DND-41 (cell line): ENCODE measurements at regions not wholly inside any gene's neighbourhood (a gene's known extent, or its start where the extent isn't known, plus 50 kb on each side); places are given as distances from the start of the nearest gene placed in this dataset.

Experiments used
- ATAC-seq: fragments of 200-7000 bp; cut with Tn5 transposase; 3 replicates; pipeline ENCODE4 v1.9.1; 2021; ENCODE audit warnings: low read depth; ENCODE audit not compliant: insufficient read depth
- DNase-seq: peaks from one replicate; pipeline ENCODE4 v3.0.0-alpha.2; 2020
- H2AFZ ChIP-seq: 2 replicates; pipeline ENCODE4 v1.6.0; 2012; ENCODE audit warnings: low read depth, low read length
- H3K27ac ChIP-seq: 2 replicates; pipeline ENCODE4 v1.5.1; 2012; ENCODE audit warnings: low read length, inconsistent platforms
- H3K27me3 ChIP-seq: fragments of 200-600 bp; sonication (generic); 2 replicates; pipeline ENCODE4 v1.6.0; 2012; ENCODE audit warnings: low read length, mild to moderate bottlenecking, inconsistent platforms; ENCODE audit not compliant: insufficient read depth, poor library complexity
- H3K36me3 ChIP-seq: 2 replicates; pipeline ENCODE4 v1.5.1; 2012; ENCODE audit warnings: low read length, inconsistent platforms; ENCODE audit not compliant: insufficient read depth
- H3K4me1 ChIP-seq: 2 replicates; pipeline ENCODE4 v1.5.1; 2012; ENCODE audit warnings: mild to moderate bottlenecking, low read length; ENCODE audit not compliant: insufficient read depth
- H3K4me2 ChIP-seq: 2 replicates; pipeline ENCODE4 v1.6.0; 2012; ENCODE audit warnings: mild to moderate bottlenecking, moderate library complexity, low read length, inconsistent platforms; ENCODE audit not compliant: insufficient read depth
- H3K4me3 ChIP-seq, 2 experiments: fragments of 200-600 bp in 1 of 2; shearing (Covaris generic) in 1 of 2; 2 replicates each; pipeline ENCODE4 v1.5.1; 2012 to 2016; ENCODE audit warnings: inconsistent platforms in 2 of 2, low read length in 2 of 2, mild to moderate bottlenecking in 2 of 2, low read depth in 1 of 2, moderate library complexity in 1 of 2
- H3K79me2 ChIP-seq: 2 replicates; pipeline ENCODE4 v1.6.0; 2012; ENCODE audit warnings: low read length, inconsistent platforms; ENCODE audit not compliant: insufficient read depth
- H3K9ac ChIP-seq: 2 replicates; pipeline ENCODE4 v1.6.0; 2012; ENCODE audit warnings: low read depth, mild to moderate bottlenecking, inconsistent platforms, low read length, moderate library complexity
- H3K9me3 ChIP-seq: 2 replicates; pipeline ENCODE4 v1.5.1; 2012; ENCODE audit warnings: low read length, moderate library complexity, mild to moderate bottlenecking, inconsistent platforms; ENCODE audit not compliant: insufficient read depth, severe bottlenecking
- H4K20me1 ChIP-seq: 2 replicates; pipeline ENCODE4 v1.6.0; 2012; ENCODE audit warnings: low read length; ENCODE audit not compliant: insufficient read depth
- CTCF ChIP-seq: IDR thresholded peaks from 2 replicates; pipeline ENCODE4 v1.5.1; 2012; ENCODE audit warnings: borderline replicate concordance, low read length, moderate library complexity, mild to moderate bottlenecking; ENCODE audit not compliant: poor library complexity, severe bottlenecking; ENCODE audit errors: extremely low read depth
- EZH2 ChIP-seq: IDR thresholded peaks from 3 replicates; pipeline ENCODE4 v1.6.1; 2012; ENCODE audit warnings: borderline replicate concordance, low read depth, mild to moderate bottlenecking, moderate library complexity, low read length, inconsistent platforms; ENCODE audit not compliant: severe bottlenecking

GRCh38 chr17:72419866-72420774, 299.3 kb downstream of the SOX9 start:
- H3K4me3 ChIP-seq, result no peak overlapping the region
- no peaks in the 10 kb centered on the region for H4K20me1 ChIP-seq
- H3K4me2 ChIP-seq, result no peak overlapping the region
- DNase-seq, result no peak
- peaks cover 3% of the 10 kb centered on the region; the same call in 1 of the 2 replicates for H3K4me1 ChIP-seq
- H2AFZ ChIP-seq, result no peak overlapping the region
- peaks cover 8% of the 10 kb centered on the region for H3K9me3 ChIP-seq
- no peak for ATAC-seq
- no peaks in the 10 kb centered on the region for H3K36me3 ChIP-seq
- no peak overlapping the region for H3K27ac ChIP-seq
- H3K9ac ChIP-seq, result no peak overlapping the region
- H3K79me2 ChIP-seq, result no peaks in the 10 kb centered on the region
- no peaks in the 10 kb centered on the region for H3K27me3 ChIP-seq
- TF ChIP-seq CTCF, result no peak
- TF ChIP-seq EZH2, result no peak

- Histone ChIP-seq H3K4me2 (no peak overlapping the region), H2AFZ (no peak overlapping the region), H3K9ac (no peak overlapping the region), H3K4me3 (no peak overlapping the region), H3K27ac (no peak overlapping the region), H3K79me2 (no peaks in the 10 kb centered on the region), H3K9me3 (peaks cover 8% of the 10 kb centered on the region), H3K36me3 (no peaks in the 10 kb centered on the region), H4K20me1 (no peaks in the 10 kb centered on the region), H3K27me3 (no peaks in the 10 kb centered on the region), H3K4me1 (peaks cover 3% of the 10 kb centered on the region; the same call in 1 of the 2 replicates)
- no peak for DNase-seq
- TF ChIP-seq EZH2 (no peak), CTCF (no peak)
- ATAC-seq, result no peak
These were observed 299.9 kb downstream of the SOX9 start for GRCh38 chr17:72420775-72421127.

- Histone ChIP-seq H3K27ac (no peak overlapping the region), H4K20me1 (no peaks in the 10 kb centered on the region), H3K27me3 (no peaks in the 10 kb centered on the region), H3K9me3 (peaks cover 8% of the 10 kb centered on the region), H3K4me3 (no peak overlapping the region), H3K9ac (no peak overlapping the region), H3K4me1 (peaks cover 3% of the 10 kb centered on the region; the same call in 1 of the 2 replicates), H3K36me3 (no peaks in the 10 kb centered on the region), H3K79me2 (no peaks in the 10 kb centered on the region), H3K4me2 (no peak overlapping the region), H2AFZ (no peak overlapping the region)
- peak; percentile 77 for ATAC-seq
- no peak for TF ChIP-seq EZH2
- TF ChIP-seq CTCF, result no peak
- DNase-seq, result peak; percentile 32
These were observed 300.6 kb downstream of the SOX9 start for GRCh38 chr17:72421128-72422092.
